Testis (tissue), 2 donors: ENCODE measurements at regions not wholly inside any gene's neighbourhood (a gene's known extent, or its start where the extent isn't known, plus 50 kb on each side); places are given as distances from the start of the nearest gene placed in this dataset.

Experiments used
- DNase-seq: peaks from one replicate; pipeline ENCODE4 v3.0.0-alpha.2; 2019
- H3K27ac ChIP-seq, 2 donors: fragments of 200-600 bp; sonication (generic); one replicate each; pipeline ENCODE4 v1.5.1; 2019
- H3K27me3 ChIP-seq: fragments of 200-600 bp; sonication (generic); one replicate; pipeline ENCODE4 v1.5.1; 2019
- H3K36me3 ChIP-seq: fragments of 200-600 bp; sonication (generic); one replicate; pipeline ENCODE4 v1.5.1; 2017; ENCODE audit warnings: low read depth; ENCODE audit errors: missing control alignments
- H3K4me1 ChIP-seq: fragments of 200-600 bp; sonication (generic); one replicate; pipeline ENCODE4 v1.5.1; 2019
- H3K4me3 ChIP-seq, 2 donors: fragments of 200-600 bp; sonication (generic); one replicate each; pipeline ENCODE4 v1.5.1; 2017 to 2019
- H3K9me3 ChIP-seq: fragments of 200-600 bp; sonication (generic); one replicate; pipeline ENCODE4 v1.5.1; 2017
- CTCF ChIP-seq, 3 experiments: fragments of 450-650 bp in 2 of 3; fragments of 200-600 bp in 1 of 3; sonication (generic) in 1 of 3; IDR thresholded peaks; one replicate each; pipeline ENCODE4 v1.5.1; 2016 to 2019; ENCODE audit warnings: antibody characterized with exemption in 3 of 3, mild to moderate bottlenecking in 2 of 3, moderate library complexity in 1 of 3
- POLR2A ChIP-seq: fragments of 450-650 bp; IDR thresholded peaks from one replicate; pipeline ENCODE4 v1.6.1; 2017; ENCODE audit warnings: antibody characterized with exemption, mild to moderate bottlenecking, moderate library complexity
- WGBS, 2 donors: methylation state at CpG; one replicate each; pipeline ENCODE4 v1.1.5; 2018; 5-methylcytosine and 5-hydroxymethylcytosine counted together
- intact Hi-C: fragments of 100-400 bp; cut with DNase I; formaldehyde crosslinking; loops from one replicate; pipeline ENCODE4 v1.15.1; 2023; ENCODE audit warnings: low total_unique reads

DNA sequence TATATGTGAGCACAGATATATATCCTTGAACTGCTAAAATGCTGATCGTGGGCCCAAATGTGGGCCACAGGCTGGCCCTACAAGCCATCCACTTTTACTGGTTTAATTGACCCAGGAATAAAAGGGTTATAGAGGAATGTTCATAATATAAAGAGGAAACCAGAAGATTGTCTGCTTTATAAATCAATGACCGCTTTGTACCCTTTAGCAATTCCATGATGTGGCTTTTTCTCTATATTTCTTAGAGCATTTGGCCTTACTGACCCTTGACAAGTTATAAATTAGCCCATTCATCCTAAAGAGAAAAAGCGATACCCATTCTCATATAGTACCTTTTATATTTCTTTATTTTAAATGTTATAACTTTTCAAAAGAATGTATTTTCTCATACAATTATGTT, 87.1 kb upstream of the ITGA4 start:
- H3K27me3 ChIP-seq, result no peaks in the 10 kb centered on the region
- no peak overlapping the region for H3K4me3 ChIP-seq
- no peaks in the 10 kb centered on the region for H3K4me1 ChIP-seq
- TF ChIP-seq CTCF (IDR thresholded peaks at IDR 0.05) (no peak), POLR2A (no peak)
- no peaks in the 10 kb centered on the region for H3K9me3 ChIP-seq
- no peaks in the 10 kb centered on the region for H3K36me3 ChIP-seq
- DNase-seq, result no peak
- intact Hi-C loops, result no loop called here
- 80% methylated on average over 3 of the region's 3 CpGs for whole genome bisulfite sequencing, 2 donors
- H3K27ac ChIP-seq, result no peak overlapping the region

DNA sequence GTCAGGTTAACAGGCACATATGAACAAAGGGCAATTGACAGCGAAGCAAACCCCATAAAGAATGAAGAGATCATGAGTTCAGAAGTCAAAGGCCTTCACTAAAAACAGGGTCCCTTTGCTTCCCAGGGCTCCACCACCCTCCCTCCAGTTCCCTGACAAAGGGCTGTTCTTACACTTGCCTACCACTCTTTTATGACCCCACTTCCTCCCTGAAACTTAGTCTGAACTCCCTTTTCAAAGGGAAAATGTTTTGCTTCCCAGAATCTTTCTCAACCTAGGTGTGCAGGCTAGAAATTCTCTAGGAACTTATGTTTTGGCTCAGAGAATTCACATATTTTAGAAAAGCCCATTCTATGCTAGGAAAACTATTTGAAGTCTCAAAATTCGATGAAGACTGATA, 86.0 kb upstream of the ITGA4 start:
- no peak for TF ChIP-seq CTCF (IDR thresholded peaks at IDR 0.05)
- no peak for TF ChIP-seq POLR2A
- intact Hi-C loops, result no loop called here
- 90 to 96% methylated on average over 2 of the region's 2 CpGs for WGBS, 2 donors
- H3K4me3 ChIP-seq, result no peak overlapping the region
- H3K36me3 ChIP-seq, result no peaks in the 10 kb centered on the region
- no peak for DNase-seq
- H3K9me3 ChIP-seq, result no peaks in the 10 kb centered on the region
- H3K27ac ChIP-seq, result no peak overlapping the region
- H3K27me3 ChIP-seq, result no peaks in the 10 kb centered on the region
- no peaks in the 10 kb centered on the region for H3K4me1 ChIP-seq

DNA sequence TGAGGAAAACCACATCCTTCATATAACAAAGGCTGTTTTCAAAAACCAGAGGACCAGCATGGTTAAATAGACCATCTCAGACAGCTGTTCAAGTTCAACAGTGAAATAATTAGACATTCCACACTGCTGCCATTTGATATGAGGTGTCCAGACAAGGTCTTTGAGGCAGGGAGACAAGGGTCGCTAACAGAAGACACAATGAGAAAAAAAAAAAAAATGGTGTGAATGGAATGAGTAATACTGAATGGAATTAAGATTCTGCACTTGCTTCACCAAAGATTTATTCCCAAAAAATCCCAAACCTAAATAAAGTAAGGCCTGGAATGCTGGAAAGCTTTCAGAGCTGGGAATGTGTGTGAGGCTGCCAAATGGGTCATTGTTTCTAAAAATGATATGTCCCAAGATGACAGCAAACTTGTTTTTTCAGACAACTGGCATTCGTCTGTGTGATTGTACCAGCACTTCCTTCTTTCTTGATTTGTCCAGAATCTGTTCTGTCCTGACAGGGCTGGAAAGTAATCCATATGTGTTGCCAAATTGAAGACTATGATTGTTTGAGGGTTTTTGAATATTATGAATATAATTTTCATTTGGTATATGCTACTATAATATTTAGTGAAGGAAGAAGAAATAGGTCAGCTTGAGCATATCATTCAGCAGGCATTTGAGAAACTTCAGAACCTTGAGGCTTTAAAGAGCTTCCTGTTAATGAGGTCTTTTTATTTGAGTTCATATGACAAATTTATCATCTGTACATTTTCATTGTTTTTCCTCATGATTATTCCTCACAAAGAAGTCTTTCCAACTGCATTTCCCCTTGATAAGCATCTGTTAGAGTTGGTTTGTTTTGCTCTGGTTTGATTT, 85.2 kb upstream of the ITGA4 start:
- intact Hi-C loops, result no loop called here
- WGBS, 2 donors, result 23 to 32% methylated on average over 2 of the region's 2 CpGs

GRCh38 chr2:181372646-181373040, 84.5 kb upstream of the ITGA4 start:
- Histone ChIP-seq H3K4me3 (no peak overlapping the region), H3K36me3 (no peaks in the 10 kb centered on the region), H3K27ac (no peak overlapping the region), H3K9me3 (no peaks in the 10 kb centered on the region), H3K27me3 (no peaks in the 10 kb centered on the region), H3K4me1 (no peaks in the 10 kb centered on the region)
- intact Hi-C loops, result no loop called here
- WGBS, 2 donors, result 79 to 92% methylated on average over 3 of the region's 3 CpGs
- DNase-seq, result no peak
- TF ChIP-seq POLR2A (no peak), CTCF (IDR thresholded peaks at IDR 0.05) (no peak)

More for the DNA sequence above, 85.2 kb upstream of the ITGA4 start:
- TF ChIP-seq CTCF (IDR thresholded peaks at IDR 0.05) (no peak), POLR2A (no peak)
- Histone ChIP-seq H3K4me3 (no peak overlapping the region), H3K36me3 (no peaks in the 10 kb centered on the region), H3K4me1 (no peaks in the 10 kb centered on the region), H3K27me3 (no peaks in the 10 kb centered on the region), H3K9me3 (no peaks in the 10 kb centered on the region), H3K27ac (no peak overlapping the region)
- DNase-seq, result no peak
